ENCODE measurements at regions not wholly inside any gene's neighbourhood (a gene's known extent, or its start where the extent isn't known, plus 50 kb on each side); places are given as distances from the start of the nearest gene placed in this dataset.

GRCh38 chr14:39861229-39861600 lies 429.0 kb upstream of the FBXO33 start:
- DNase-seq (no peak), ATAC-seq (no peak)
- Histone ChIP-seq H3K4me1 (no peaks in the 10 kb centered on the region), H3K9me3 (no peaks in the 10 kb centered on the region), H3K27me3 (no peaks in the 10 kb centered on the region), H3K36me3 (replicated peaks in 1 of 2; ENCODE audit: insufficient read depth in 1 of 2, low read depth in 2 of 2) (no peaks in the 10 kb centered on the region), H3K4me3 (no peak overlapping the region), H3K27ac (no peak overlapping the region)
- 46 to 72% methylated on average over 4 of the region's 4 CpGs for WGBS, 2 donors
- TF ChIP-seq POLR2A (IDR thresholded peaks at IDR 0.05) (no peak), CTCF (IDR thresholded peaks at IDR 0.05) (no peak)
- intact Hi-C loops (cut with DNase I): no loop called here

- no peaks in the 10 kb centered on the region for H3K9me3 ChIP-seq
- no peaks in the 10 kb centered on the region for H3K36me3 ChIP-seq (replicated peaks in 1 of 2; ENCODE audit: insufficient read depth in 1 of 2, low read depth in 2 of 2)
- ATAC-seq: no peak
- no peak for DNase-seq
- WGBS, 2 donors: 69 to 79% methylated on average over 8 of the region's 8 CpGs
- no peaks in the 10 kb centered on the region for H3K27me3 ChIP-seq
- no peak overlapping the region for H3K27ac ChIP-seq
- H3K4me3 ChIP-seq: no peak overlapping the region
- intact Hi-C loops (cut with DNase I): no loop called here
- no peaks in the 10 kb centered on the region for H3K4me1 ChIP-seq
- TF ChIP-seq POLR2A (IDR thresholded peaks at IDR 0.05) (no peak), CTCF (IDR thresholded peaks at IDR 0.05) (no peak)
These were observed 428.5 kb upstream of the FBXO33 start for GRCh38 chr14:39860596-39861228.

GRCh38 chr14:39859314-39859713 lies 427.1 kb upstream of the FBXO33 start:
- H3K4me3 ChIP-seq: no peak overlapping the region
- no peaks in the 10 kb centered on the region for H3K9me3 ChIP-seq
- ATAC-seq: no peak
- H3K4me1 ChIP-seq: no peaks in the 10 kb centered on the region
- intact Hi-C loops (cut with DNase I): no loop called here
- no peak overlapping the region for H3K27ac ChIP-seq
- TF ChIP-seq POLR2A (IDR thresholded peaks at IDR 0.05): no peak
- TF ChIP-seq CTCF (IDR thresholded peaks at IDR 0.05): no peak
- H3K36me3 ChIP-seq (replicated peaks in 1 of 2; ENCODE audit: insufficient read depth in 1 of 2, low read depth in 2 of 2): no peaks in the 10 kb centered on the region
- no peaks in the 10 kb centered on the region for H3K27me3 ChIP-seq
- no peak for DNase-seq

- 73% methylated on average over 7 of the region's 7 CpGs for WGBS, 2 donors
- TF ChIP-seq POLR2A (IDR thresholded peaks at IDR 0.05) (no peak), CTCF (IDR thresholded peaks at IDR 0.05) (no peak)
- intact Hi-C loops (cut with DNase I): no loop called here
These were observed 425.3 kb upstream of the FBXO33 start for GRCh38 chr14:39857376-39858055.

GRCh38 chr14:39853441-39853840 lies 421.2 kb upstream of the FBXO33 start:
- no peak for ATAC-seq
- intact Hi-C loops (cut with DNase I): no loop called here
- TF ChIP-seq CTCF (IDR thresholded peaks at IDR 0.05) (no peak), POLR2A (IDR thresholded peaks at IDR 0.05) (no peak)
- no peaks in the 10 kb centered on the region for H3K4me1 ChIP-seq
- H3K9me3 ChIP-seq: no peaks in the 10 kb centered on the region
- no peak overlapping the region for H3K27ac ChIP-seq
- H3K36me3 ChIP-seq (replicated peaks in 1 of 2; ENCODE audit: insufficient read depth in 1 of 2, low read depth in 2 of 2): no peaks in the 10 kb centered on the region
- H3K27me3 ChIP-seq: no peaks in the 10 kb centered on the region
- no peak overlapping the region for H3K4me3 ChIP-seq
- DNase-seq: no peak
- 58 to 95% methylated on average over 1 of the region's 1 CpG for WGBS, 2 donors

More at GRCh38 chr14:39857376-39858055, 425.3 kb upstream of the FBXO33 start:
- no peak for DNase-seq
- no peaks in the 10 kb centered on the region for H3K36me3 ChIP-seq (replicated peaks in 1 of 2; ENCODE audit: insufficient read depth in 1 of 2, low read depth in 2 of 2)
- ATAC-seq: no peak
- H3K4me3 ChIP-seq: no peak overlapping the region
- H3K9me3 ChIP-seq: no peaks in the 10 kb centered on the region
- no peak overlapping the region for H3K27ac ChIP-seq
- H3K27me3 ChIP-seq: no peaks in the 10 kb centered on the region
- H3K4me1 ChIP-seq: no peaks in the 10 kb centered on the region
